RWPE1 (cell line): ENCODE measurements at regions not wholly inside any gene's neighbourhood (a gene's known extent, or its start where the extent isn't known, plus 50 kb on each side); places are given as distances from the start of the nearest gene placed in this dataset.
A peak's percentile ranks its signal among the peaks of the same experiment; 100 is the strongest.

ENCODE experiments used
- CTCF ChIA-PET: fragments of 350-600 bp; sonication (Branson Sonifier 250); formaldehyde crosslinking; extraction: SDS; loops from one replicate; lab custom pipeline; 2021; lab: Yijun Ruan, JAX
- POLR2A ChIA-PET: fragments of 400-600 bp; formaldehyde crosslinking; extraction: SDS; loops from one replicate; lab custom pipeline; 2020; ENCODE audit warnings: antibody characterized with exemption; ENCODE audit not compliant: low non-redundant PET; lab: Yijun Ruan, JAX
- DNase-seq: peaks from one replicate; pipeline ENCODE4 v3.0.0; 2012; ENCODE audit warnings: low spot score
- H3K27ac ChIP-seq: fragments of 450-650 bp; 2 replicates; pipeline ENCODE4 v1.5.1; 2017
- CTCF ChIP-seq: fragments of 450-650 bp; conservative IDR thresholded peaks from 2 replicates; pipeline ENCODE4 v1.5.1; 2017; ENCODE audit warnings: low read depth, mild to moderate bottlenecking

GRCh38 chr13:27855381-27855780 is 63.1 kb downstream of the GSX1 start:
- no peak for DNase-seq
- POLR2A ChIA-PET: no interaction called here
- H3K27ac ChIP-seq: no peak overlapping the region
- CTCF ChIA-PET: no interaction called here
- TF ChIP-seq CTCF: no peak

GRCh38 chr13:27857282-27857681 is 62.5 kb upstream of the PDX1 start:
- ChIA-PET POLR2A (no interaction called here), CTCF (interaction anchor here (0.5 kb wide), 1 partner anchor 68 kb away, joined by 3 read pairs; no protein-coding TSS in a partner anchor)
- DNase-seq: no peak
- H3K27ac ChIP-seq: no peak overlapping the region
- no peak for TF ChIP-seq CTCF

- no peak for TF ChIP-seq CTCF
- H3K27ac ChIP-seq: no peak overlapping the region
- CTCF ChIA-PET: no interaction called here
- DNase-seq: no peak
- POLR2A ChIA-PET: no interaction called here
These were observed 61.8 kb upstream of the PDX1 start for GRCh38 chr13:27858046-27858445.

- POLR2A ChIA-PET: no interaction called here
- no peak overlapping the region for H3K27ac ChIP-seq
- no peak for DNase-seq
- no peak for TF ChIP-seq CTCF
- CTCF ChIA-PET: interaction anchor here (0.6 to 1.3 kb wide), 4 partner anchors 13 to 1784 kb away, joined by 3 to 8 read pairs (median 6); no protein-coding TSS in a partner anchor
These were observed 59.1 kb upstream of the PDX1 start for GRCh38 chr13:27860743-27861142.

GRCh38 chr13:27861165-27861564 is 58.6 kb upstream of the PDX1 start:
- CTCF ChIA-PET: interaction anchor here (0.6 to 1.3 kb wide), 4 partner anchors 13 to 1784 kb away, joined by 3 to 8 read pairs (median 6); no protein-coding TSS in a partner anchor
- no peak for TF ChIP-seq CTCF
- DNase-seq: no peak
- H3K27ac ChIP-seq: no peak overlapping the region
- POLR2A ChIA-PET: no interaction called here

GRCh38 chr13:27868641-27869435 is 51.0 kb upstream of the PDX1 start:
- no peak overlapping the region for H3K27ac ChIP-seq
- TF ChIP-seq CTCF: peak; percentile 40
- ChIA-PET POLR2A (no interaction called here), CTCF (interaction anchor here (0.5 to 2.0 kb wide), 12 partner anchors 13 to 950 kb away, joined by 3 to 12 read pairs (median 4); no protein-coding TSS in a partner anchor)
- peak; percentile 20 for DNase-seq
